GM18951 (cell line): ENCODE measurements at regions not wholly inside any gene's neighbourhood (a gene's known extent, or its start where the extent isn't known, plus 50 kb on each side); places are given as distances from the start of the nearest gene placed in this dataset.

Experiments
- POLR2A ChIP-seq: IDR thresholded peaks from 4 replicates; pipeline ENCODE4 v1.6.1; 2011; ENCODE audit warnings: mild to moderate bottlenecking; ENCODE audit not compliant: insufficient read length, insufficient read depth; ENCODE audit errors: extremely low read depth
- in situ Hi-C: fragments of 300-500 bp; cut with MboI; formaldehyde crosslinking; loops from one replicate; pipeline ENCODE4 v1.12.0; 2022; ENCODE audit warnings: low sequenced_read_pairs, mixed read lengths, inconsistent platforms; ENCODE audit not compliant: unreplicated experiment

GRCh38 chr15:70555713-70556112 lies 207.6 kb downstream of the UACA start:
- no peak for TF ChIP-seq POLR2A
- in situ Hi-C loops: no loop called here

- TF ChIP-seq POLR2A: no peak
- in situ Hi-C loops: no loop called here
Observed at GRCh38 chr15:70547846-70548487, 215.4 kb downstream of the UACA start.

- in situ Hi-C loops: no loop called here
- no peak for TF ChIP-seq POLR2A
Observed at GRCh38 chr15:70545526-70545925, 217.8 kb downstream of the UACA start.

DNA sequence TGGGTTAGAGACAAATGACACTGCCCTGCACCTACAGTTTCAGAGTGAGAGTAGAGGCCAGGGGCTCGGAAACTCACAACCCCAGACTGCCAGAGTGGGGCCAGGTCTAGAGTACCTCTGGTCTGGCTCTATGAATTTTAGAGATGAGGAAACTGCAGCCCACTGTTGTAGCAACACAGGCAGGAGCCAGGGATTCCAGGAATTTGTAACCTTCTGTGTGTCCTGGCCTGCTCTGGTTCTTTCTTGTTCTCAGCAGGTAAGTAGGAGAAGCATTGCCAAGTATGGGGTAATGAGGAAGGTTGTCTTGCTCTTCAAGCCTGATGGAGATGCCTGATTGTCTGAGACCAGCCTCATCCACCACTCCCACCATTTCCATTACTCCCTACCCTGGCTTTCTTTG lies 221.8 kb downstream of the UACA start:
- in situ Hi-C loops: no loop called here
- no peak for TF ChIP-seq POLR2A

DNA sequence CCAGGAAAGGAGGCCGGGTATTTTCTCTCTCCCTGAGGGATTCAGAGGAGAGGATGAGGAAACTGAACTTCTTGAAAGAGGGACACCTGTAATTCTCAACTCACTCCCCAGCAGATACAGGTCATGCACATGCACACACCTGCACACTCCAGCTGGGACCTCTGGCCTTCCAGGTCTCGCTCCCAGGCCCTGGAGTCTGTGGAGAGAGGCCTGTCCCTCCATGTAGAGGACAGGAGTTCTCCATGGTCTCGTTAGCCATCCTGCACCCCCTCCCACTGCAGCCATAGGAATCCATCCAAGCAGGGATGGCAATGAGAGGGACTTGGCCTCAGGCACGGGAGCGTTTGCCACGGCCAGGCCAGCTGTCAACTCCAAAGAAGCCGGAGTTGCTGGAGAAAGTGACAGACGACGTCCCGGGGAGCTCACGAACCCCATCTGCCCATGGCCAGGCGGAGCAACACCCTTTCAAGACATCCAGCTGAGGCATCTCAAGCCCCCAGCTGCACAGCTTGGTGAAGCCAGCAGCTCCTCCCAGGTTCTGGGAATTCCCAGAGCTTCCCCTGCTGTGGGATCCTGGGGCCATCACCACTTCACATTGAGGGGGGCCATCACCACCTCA lies 223.3 kb downstream of the UACA start:
- in situ Hi-C loops: no loop called here

DNA sequence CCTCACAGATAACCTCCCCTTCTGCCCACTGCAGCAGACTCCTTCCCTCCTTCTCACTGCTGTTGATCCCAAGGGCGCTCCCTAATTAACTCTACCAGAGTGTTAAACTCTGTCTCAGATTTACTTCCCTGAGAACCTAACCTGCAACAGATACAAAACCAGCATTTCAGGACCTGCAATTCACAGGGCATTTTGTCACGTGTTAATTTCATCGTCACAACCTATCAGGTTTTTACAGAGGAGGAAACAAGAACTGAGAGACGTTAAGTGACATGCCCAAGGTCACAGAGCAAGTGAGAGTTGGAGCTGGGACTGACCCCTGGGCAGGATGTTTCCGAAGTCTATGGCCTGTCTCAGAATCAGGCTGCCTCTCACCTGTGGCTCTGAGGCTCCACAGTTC lies 223.9 kb downstream of the UACA start:
- TF ChIP-seq POLR2A: no peak
- in situ Hi-C loops: no loop called here

More for the DNA sequence above, 223.3 kb downstream of the UACA start:
- TF ChIP-seq POLR2A: no peak

- in situ Hi-C loops: no loop called here
- no peak for TF ChIP-seq POLR2A
Observed at GRCh38 chr15:70538278-70538677, 225.1 kb downstream of the UACA start.

- in situ Hi-C loops: no loop called here
Observed at GRCh38 chr15:70535955-70536338, 227.4 kb downstream of the UACA start.

GRCh38 chr15:70535071-70535954 lies 228.0 kb downstream of the UACA start:
- in situ Hi-C loops: no loop called here
- no peak for TF ChIP-seq POLR2A

More at GRCh38 chr15:70535955-70536338, 227.4 kb downstream of the UACA start:
- no peak for TF ChIP-seq POLR2A

DNA sequence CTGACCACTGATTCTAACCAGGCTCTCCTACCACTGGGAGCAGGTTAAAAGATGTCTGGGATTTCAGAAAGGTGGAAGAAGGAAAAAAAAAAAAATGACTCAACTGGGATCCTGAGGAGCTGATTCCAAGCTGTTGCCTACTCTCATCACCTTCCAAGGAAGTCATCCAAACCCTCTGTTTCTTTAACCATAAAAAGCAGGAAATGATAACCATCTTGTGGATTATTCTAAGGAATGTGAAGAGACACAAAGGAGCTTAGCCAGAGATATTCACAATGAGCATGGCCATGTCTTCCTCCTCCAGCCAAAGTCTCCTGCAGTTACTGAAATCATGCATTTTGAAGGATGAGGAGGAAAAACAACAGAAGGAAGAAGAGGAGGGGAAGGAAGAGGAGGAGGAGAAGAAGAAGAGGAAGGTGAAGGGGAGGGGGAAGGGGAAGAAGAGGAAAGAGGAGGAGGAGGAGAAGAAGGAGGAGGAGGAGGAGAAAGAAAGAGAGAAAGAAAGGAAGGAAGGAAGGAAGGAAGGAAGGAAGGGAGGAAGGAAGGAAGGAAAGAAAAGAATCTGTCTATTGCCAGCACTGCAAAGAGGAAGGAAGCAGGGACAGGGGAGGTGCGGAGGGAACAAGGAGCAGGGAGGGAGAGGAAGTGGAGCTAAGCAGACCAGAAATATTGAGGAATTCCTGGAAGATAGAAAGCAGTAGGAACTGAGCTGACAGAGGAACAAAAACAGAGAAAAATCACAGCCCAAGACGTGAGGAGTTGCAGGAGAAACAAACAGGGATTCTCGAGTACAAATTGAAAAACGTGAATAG lies 229.2 kb downstream of the UACA start:
- TF ChIP-seq POLR2A: no peak

GRCh38 chr15:70532531-70533186 lies 230.7 kb downstream of the UACA start:
- in situ Hi-C loops: no loop called here
- TF ChIP-seq POLR2A: no peak

More for the DNA sequence above, 229.2 kb downstream of the UACA start:
- in situ Hi-C loops: no loop called here

DNA sequence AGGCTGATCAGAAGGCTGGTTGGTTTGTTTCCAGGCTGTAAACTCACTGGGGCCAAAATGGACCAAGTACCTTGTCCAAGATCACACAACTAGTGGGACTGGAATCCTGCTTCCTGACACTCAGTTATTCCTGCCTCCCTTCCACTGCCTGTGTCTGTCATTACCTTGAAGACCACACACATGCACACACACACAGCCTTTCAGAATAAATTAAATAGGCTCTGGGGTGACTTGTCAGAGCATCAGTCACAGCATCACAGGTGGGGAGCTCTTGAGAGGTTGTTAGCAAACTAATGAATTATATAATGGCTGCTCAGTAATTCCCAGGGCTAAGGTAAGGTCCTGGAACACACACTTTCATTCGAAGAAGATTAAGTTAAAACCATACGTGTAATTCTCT lies 231.8 kb downstream of the UACA start:
- in situ Hi-C loops: no loop called here

GRCh38 chr15:70530906-70531305 lies 232.5 kb downstream of the UACA start:
- TF ChIP-seq POLR2A: no peak
- in situ Hi-C loops: no loop called here

More for the DNA sequence above, 231.8 kb downstream of the UACA start:
- TF ChIP-seq POLR2A: no peak

GRCh38 chr15:70530503-70530902 lies 232.9 kb downstream of the UACA start:
- in situ Hi-C loops: no loop called here
- TF ChIP-seq POLR2A: no peak
